GM12873 (cell line): ENCODE measurements at regions not wholly inside any gene's neighbourhood (a gene's known extent, or its start where the extent isn't known, plus 50 kb on each side); places are given as distances from the start of the nearest gene placed in this dataset.

Experiments
- TF ChIP-seq, protein P1 (sequence below): IDR thresholded peaks from 2 replicates; pipeline ENCODE4 v1.5.1; 2012; ENCODE audit warnings: low read depth, mild to moderate bottlenecking, moderate library complexity, low read length, control low read depth; ENCODE audit not compliant: insufficient read depth; ENCODE audit errors: missing control alignments

DNA sequence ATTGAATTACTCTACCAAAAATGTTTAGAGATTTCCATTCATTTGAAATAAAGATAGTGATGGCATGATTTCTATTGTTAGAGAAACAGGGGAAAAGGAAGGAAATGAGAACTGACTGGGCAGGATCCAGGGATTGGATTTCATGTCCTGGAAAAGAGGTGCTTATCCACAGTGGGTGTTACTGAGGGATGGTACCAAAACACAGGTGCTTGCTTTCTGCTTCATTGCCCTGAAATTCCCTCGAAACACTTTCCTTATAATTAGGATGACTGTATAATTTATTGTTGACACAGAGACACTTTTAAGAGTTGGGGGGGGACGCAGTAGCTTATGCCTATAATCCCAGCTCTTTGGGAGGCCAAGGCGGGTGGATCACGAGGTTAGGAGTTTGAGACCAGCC lies 185.0 kb upstream of the KCNK2 start:
- TF ChIP-seq, protein P1, sequence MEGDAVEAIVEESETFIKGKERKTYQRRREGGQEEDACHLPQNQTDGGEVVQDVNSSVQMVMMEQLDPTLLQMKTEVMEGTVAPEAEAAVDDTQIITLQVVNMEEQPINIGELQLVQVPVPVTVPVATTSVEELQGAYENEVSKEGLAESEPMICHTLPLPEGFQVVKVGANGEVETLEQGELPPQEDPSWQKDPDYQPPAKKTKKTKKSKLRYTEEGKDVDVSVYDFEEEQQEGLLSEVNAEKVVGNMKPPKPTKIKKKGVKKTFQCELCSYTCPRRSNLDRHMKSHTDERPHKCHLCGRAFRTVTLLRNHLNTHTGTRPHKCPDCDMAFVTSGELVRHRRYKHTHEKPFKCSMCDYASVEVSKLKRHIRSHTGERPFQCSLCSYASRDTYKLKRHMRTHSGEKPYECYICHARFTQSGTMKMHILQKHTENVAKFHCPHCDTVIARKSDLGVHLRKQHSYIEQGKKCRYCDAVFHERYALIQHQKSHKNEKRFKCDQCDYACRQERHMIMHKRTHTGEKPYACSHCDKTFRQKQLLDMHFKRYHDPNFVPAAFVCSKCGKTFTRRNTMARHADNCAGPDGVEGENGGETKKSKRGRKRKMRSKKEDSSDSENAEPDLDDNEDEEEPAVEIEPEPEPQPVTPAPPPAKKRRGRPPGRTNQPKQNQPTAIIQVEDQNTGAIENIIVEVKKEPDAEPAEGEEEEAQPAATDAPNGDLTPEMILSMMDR, result no peak

DNA sequence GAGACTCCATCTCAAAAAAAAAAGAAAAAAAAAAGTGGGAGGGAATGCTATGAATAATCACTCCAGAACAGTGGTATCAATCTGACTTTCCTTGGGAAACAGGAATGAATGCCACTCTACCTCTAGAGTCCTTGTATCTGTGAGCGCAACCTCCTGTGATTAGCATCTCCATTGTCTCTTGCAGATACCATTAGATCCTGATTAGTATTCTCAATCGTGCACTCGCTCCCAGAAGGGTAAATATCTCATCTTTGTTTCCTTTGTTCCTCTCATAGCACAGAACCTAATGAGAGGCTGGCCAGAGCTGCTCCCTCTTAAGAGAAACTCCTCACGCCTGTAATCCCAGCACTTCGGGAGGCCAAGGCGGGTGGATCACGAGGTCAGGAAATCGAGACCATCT lies 184.4 kb upstream of the KCNK2 start:
- TF ChIP-seq, protein P1, result no peak

DNA sequence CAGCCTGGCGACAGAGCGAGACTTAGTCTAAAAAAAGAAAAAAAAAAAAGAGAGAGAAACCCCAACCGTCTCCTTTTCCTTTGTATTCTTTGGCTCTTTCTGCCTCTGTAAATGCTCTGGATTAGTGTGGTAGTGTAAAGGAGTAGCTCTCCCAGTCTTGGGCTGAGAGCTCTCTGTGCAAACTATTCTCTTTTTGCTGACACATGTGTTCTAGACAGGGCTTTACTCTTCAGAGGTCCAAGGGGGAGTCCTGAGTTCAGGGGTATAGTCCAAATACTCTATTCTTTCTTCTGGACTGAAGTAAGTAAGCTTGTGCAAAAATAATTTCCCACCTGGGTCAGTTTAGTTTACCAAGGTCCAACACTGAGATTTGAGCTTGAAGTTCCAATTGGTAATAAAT lies 183.8 kb upstream of the KCNK2 start:
- TF ChIP-seq, protein P1, result no peak

DNA sequence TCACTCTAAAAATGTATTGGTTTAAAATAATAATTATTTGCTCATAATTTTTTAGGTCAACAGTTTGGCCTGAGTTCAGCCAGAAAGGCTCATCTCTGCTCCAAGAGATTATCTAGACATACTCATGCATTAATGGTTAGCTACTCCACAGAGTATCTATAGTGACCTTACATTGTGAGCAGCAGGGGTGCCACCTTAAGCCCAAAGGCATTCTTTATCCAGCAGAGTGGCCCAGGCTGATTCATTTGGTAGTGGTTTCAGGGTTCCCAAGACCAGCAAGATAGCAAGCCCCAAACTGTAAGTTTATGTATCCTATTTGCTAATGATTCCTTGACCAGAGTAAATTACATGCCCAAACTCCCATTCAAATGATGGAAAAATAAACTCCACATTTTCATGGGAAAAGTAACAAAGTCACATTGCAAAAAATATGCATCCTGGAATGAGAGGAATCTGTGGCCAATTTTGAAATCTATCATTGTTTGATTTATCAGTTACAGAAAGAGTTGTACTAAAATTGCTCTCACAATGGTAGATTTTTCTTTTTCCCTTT lies 182.6 kb upstream of the KCNK2 start:
- TF ChIP-seq, protein P1, result no peak

DNA sequence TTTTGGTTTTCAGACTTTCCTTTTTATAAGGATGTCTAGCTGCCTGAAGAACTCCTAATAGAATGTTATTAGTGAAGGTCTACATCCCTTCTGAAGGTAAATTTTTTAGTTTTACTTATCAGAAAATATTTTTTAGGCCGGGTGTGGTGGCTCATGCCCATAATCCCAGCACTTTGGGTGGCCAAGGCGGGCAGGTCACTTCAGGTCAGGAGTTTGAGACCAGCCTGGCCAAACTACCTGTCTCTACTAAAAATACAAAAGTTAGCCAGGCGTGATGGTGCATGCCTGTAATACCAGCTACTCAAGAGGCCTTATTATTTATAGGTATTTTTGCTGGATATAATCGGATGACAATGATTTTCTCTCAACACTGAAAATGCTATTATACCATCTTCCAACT lies 181.9 kb upstream of the KCNK2 start:
- TF ChIP-seq, protein P1, result no peak

DNA sequence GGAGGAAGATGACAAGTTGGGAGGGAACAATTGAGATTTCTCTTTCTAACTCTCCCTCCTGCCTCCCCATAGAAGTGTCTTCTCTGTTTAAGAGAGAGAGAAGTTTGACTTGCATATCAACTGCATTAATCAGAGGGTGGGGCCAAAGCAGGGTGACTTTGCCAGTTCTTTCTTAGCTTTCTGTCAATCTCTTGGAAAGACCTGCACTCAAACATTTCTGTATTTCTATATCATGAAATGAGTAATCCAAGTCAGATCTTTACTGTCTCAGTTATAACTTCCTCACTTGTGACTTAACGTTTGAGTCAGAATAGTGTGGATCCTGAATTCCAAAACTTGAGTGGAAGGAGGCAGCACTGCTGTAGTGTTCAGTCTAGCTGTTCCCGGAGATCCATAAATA lies 180.8 kb upstream of the KCNK2 start:
- TF ChIP-seq, protein P1, result no peak

DNA sequence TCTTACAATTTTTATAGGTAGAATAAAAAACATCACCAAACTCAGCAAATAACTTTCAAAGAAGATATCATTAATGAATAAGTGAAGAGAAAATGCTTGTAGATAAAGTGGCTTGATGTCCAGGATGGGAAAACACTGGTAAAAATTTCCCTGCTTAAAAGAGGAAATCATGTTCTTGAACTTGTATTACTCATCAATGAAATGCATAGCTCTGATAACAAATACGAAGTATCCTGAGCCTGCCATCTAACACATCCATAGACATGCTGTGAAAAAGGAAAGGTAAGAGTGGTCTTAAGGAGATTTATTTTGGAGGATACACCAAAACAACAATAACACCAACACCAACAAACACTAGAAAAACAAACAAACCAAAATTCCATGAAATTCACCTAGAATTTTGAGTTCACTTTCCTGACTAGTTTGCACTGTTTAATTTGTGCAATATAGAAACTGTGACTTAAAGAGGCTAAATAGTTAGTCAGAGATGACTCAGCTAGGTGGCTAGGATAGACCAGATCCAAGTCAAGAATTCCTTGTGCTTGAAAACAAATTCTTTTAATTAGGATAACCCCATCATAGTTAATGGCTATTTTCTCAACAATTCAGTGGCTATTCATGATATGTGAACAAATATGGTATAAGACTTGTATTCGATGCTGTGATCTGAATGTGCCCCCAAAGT lies 179.8 kb upstream of the KCNK2 start:
- TF ChIP-seq, protein P1, result no peak
